ENCODE measurements at regions not wholly inside any gene's neighbourhood (a gene's known extent, or its start where the extent isn't known, plus 50 kb on each side); places are given as distances from the start of the nearest gene placed in this dataset.

DNA sequence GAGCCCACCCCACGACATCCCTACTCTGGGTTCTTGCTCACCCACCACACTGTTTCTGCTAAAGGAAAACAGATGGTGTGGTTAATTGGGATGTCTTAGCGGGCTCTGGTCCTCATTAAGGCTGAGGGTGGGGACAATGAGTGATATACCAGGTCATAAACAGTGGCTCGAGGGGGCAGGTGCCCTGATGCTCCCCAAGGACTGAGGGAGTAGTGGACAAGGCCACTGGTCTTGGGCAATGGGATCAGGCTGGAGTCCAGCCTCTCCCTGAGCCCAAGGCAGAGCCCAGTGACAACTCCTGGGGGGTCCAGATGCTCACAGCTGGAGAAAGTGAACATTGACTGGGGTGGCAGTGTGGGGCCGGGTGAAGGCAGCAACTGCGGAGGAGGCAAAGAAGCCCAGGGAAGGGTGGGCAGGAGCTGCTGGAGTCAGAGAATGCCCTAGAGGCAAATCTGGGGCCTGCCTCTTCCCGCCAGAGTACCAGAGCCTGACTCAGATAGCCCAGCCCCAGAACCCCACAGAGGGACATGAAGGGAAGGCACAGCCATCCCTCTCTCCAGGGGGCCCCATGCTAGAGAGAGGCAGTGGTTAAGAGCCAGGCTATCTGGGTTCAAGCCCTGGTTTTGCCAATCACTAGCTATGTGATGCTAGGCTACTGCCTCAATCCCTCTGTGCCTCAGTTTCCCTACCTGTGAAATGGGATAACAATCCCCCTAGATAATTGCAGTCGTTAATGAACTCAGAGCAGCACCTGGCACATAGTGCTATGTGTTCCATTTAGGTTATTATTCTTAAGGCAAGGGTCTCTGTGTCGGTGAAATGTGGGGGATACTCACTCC, 72.3 kb downstream of the MRPL14 start:
- TF ChIP-seq, protein P1, sequence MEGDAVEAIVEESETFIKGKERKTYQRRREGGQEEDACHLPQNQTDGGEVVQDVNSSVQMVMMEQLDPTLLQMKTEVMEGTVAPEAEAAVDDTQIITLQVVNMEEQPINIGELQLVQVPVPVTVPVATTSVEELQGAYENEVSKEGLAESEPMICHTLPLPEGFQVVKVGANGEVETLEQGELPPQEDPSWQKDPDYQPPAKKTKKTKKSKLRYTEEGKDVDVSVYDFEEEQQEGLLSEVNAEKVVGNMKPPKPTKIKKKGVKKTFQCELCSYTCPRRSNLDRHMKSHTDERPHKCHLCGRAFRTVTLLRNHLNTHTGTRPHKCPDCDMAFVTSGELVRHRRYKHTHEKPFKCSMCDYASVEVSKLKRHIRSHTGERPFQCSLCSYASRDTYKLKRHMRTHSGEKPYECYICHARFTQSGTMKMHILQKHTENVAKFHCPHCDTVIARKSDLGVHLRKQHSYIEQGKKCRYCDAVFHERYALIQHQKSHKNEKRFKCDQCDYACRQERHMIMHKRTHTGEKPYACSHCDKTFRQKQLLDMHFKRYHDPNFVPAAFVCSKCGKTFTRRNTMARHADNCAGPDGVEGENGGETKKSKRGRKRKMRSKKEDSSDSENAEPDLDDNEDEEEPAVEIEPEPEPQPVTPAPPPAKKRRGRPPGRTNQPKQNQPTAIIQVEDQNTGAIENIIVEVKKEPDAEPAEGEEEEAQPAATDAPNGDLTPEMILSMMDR (IDR thresholded peaks at IDR 0.05) = no peak
- no peak for TF ChIP-seq POLR2A (IDR thresholded peaks at IDR 0.05)
